Liver (tissue), 8 donors: ENCODE measurements at regions not wholly inside any gene's neighbourhood (a gene's known extent, or its start where the extent isn't known, plus 50 kb on each side); places are given as distances from the start of the nearest gene placed in this dataset.

Experiments used
- DNase-seq: peaks from one replicate; pipeline ENCODE4 v3.0.0-alpha.2; 2017; ENCODE audit warnings: low spot score
- H3K27ac ChIP-seq, 2 donors: one replicate each; pipeline ENCODE4 v1.7.0; 2013; ENCODE audit warnings: inconsistent platforms in 2 of 2, low read length in 2 of 2, control low read depth in 1 of 2, low read depth in 1 of 2, mild to moderate bottlenecking in 1 of 2
- H3K27me3 ChIP-seq, 4 donors: one replicate each; pipeline versions ENCODE4 v1.6.1 to v1.7.0; 2013; ENCODE audit warnings: low read length in 3 of 4, inconsistent platforms in 1 of 4, mild to moderate bottlenecking in 1 of 4, moderate library complexity in 1 of 4; ENCODE audit not compliant: control insufficient read depth in 4 of 4, insufficient read depth in 4 of 4
- H3K36me3 ChIP-seq, 4 donors: one replicate each; pipeline versions ENCODE4 v1.6.1 to v1.7.0; 2013; ENCODE audit warnings: low read length in 3 of 4, mild to moderate bottlenecking in 3 of 4, low read depth in 1 of 4, moderate library complexity in 1 of 4; ENCODE audit not compliant: control insufficient read depth in 4 of 4, insufficient read depth in 3 of 4
- H3K4me1 ChIP-seq, 4 donors: one replicate each; pipeline versions ENCODE4 v1.6.1 to v1.7.0; 2013; ENCODE audit warnings: low read length in 3 of 4, mild to moderate bottlenecking in 3 of 4, moderate library complexity in 1 of 4; ENCODE audit not compliant: control insufficient read depth in 4 of 4, insufficient read depth in 4 of 4
- H3K4me3 ChIP-seq, 3 donors: one replicate each; pipeline versions ENCODE4 v1.6.1 to v1.7.0; 2013; ENCODE audit warnings: low read length in 3 of 3, control low read depth in 1 of 3, low read depth in 1 of 3, mild to moderate bottlenecking in 1 of 3
- H3K9ac ChIP-seq, 2 donors: one replicate each; pipeline ENCODE4 v1.7.0; 2013; ENCODE audit warnings: low read length in 2 of 2, mild to moderate bottlenecking in 2 of 2, moderate library complexity in 2 of 2, control low read depth in 1 of 2, low read depth in 1 of 2
- H3K9me3 ChIP-seq, 4 donors: one replicate each; pipeline versions ENCODE4 v1.6.1 to v1.7.0; 2013; ENCODE audit warnings: low read length in 3 of 4; ENCODE audit not compliant: control insufficient read depth in 4 of 4
- EGR1 ChIP-seq, 2 donors: IDR thresholded peaks; 2 replicates each; pipeline ENCODE4 v1.6.1; 2016 to 2018; ENCODE audit warnings: antibody characterized with exemption in 2 of 2, low read depth in 2 of 2
- FOXA1 ChIP-seq: IDR thresholded peaks from 2 replicates; pipeline ENCODE4 v1.6.1; 2016; ENCODE audit warnings: antibody characterized with exemption
- FOXA2 ChIP-seq: IDR thresholded peaks from 2 replicates; pipeline ENCODE4 v1.6.1; 2016; ENCODE audit warnings: antibody characterized with exemption
- GABPA ChIP-seq, 2 donors: IDR thresholded peaks in 1 of 2; conservative IDR thresholded peaks in 1 of 2; 2 replicates each; pipeline ENCODE4 v1.6.1; 2016; ENCODE audit warnings: antibody characterized with exemption in 2 of 2, mild to moderate bottlenecking in 1 of 2, moderate library complexity in 1 of 2
- HNF4A ChIP-seq, 2 donors: conservative IDR thresholded peaks; 2 replicates each; pipeline ENCODE4 v1.6.1; 2016; ENCODE audit warnings: antibody characterized with exemption in 2 of 2, mild to moderate bottlenecking in 2 of 2
- HNF4G ChIP-seq: IDR thresholded peaks from 2 replicates; pipeline ENCODE4 v1.6.1; 2016; ENCODE audit warnings: antibody characterized with exemption
- JUND ChIP-seq, 2 donors: IDR thresholded peaks; 2 replicates each; pipeline ENCODE4 v1.6.1; 2016; ENCODE audit warnings: antibody characterized with exemption in 2 of 2
- RAD21 ChIP-seq, 2 donors: IDR thresholded peaks; 2 replicates each; pipeline ENCODE4 v1.6.1; 2016; ENCODE audit warnings: antibody characterized with exemption in 2 of 2, mild to moderate bottlenecking in 2 of 2
- RXRA ChIP-seq, 2 donors: IDR thresholded peaks; 2 replicates each; pipeline ENCODE4 v1.6.1; 2017 to 2018; ENCODE audit warnings: antibody characterized with exemption in 2 of 2, mild to moderate bottlenecking in 1 of 2
- SP1 ChIP-seq: IDR thresholded peaks from 2 replicates; pipeline ENCODE4 v1.6.1; 2018; ENCODE audit warnings: antibody characterized with exemption, mild to moderate bottlenecking
- YY1 ChIP-seq: IDR thresholded peaks from 2 replicates; pipeline ENCODE4 v1.6.1; 2016; ENCODE audit warnings: antibody characterized with exemption, mild to moderate bottlenecking
- WGBS: extraction: QIAGEN DNeasy Blood & Tissue Kit; methylation state at CpG from one replicate; pipeline ENCODE4 v1.1.7; 2013; 5-methylcytosine and 5-hydroxymethylcytosine counted together
- TF ChIP-seq, protein P1 (sequence below): IDR thresholded peaks from 2 replicates; pipeline ENCODE4 v1.6.1; 2016; ENCODE audit warnings: antibody characterized with exemption, mild to moderate bottlenecking
- TF ChIP-seq, protein P2 (sequence below): IDR thresholded peaks from 2 replicates; pipeline ENCODE4 v1.6.1; 2016; ENCODE audit warnings: antibody characterized with exemption
- TF ChIP-seq, protein P3 (sequence below): IDR thresholded peaks from 2 replicates; pipeline ENCODE4 v1.6.1; 2016; ENCODE audit warnings: antibody characterized with exemption
- TF ChIP-seq, protein P4 (sequence below): fragments of 150-350 bp; IDR thresholded peaks from 2 replicates; pipeline ENCODE4 v1.5.1; 2017; ENCODE audit warnings: improper control_type of control experiment, low read depth, low read length; ENCODE audit not compliant: missing input control
- TF ChIP-seq, protein P5 (sequence below): IDR thresholded peaks from 2 replicates; pipeline ENCODE4 v1.6.1; 2016; ENCODE audit warnings: antibody characterized with exemption
- donor health status: healthy.
- donor health status: healthy.
- donor health status: healthy.
- donor health status: healthy.
- donor health status: healthy.

DNA sequence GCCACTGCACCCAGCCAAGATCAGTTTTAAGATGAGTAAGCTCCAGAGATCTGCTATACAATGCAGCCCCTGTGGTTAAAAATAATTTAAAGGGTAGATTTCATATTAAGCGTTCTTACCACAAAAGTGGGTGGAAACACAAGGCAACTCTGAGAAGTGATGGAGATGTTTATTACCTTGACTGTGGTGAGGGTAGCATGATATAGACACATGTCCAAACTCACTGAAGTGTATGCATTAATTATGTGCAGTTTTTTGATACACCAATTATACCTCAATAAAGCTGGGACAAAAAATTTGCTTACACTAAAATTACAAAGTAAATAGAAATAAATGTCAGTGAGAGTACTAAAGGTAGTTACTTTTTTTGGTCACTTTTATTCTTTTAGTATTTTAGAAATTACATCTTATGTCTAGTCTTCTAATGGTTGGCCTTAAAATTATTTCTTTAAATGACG lies 696.5 kb downstream of the UQCRFS1 start (continued):
- TF ChIP-seq RXRA (IDR thresholded peaks at IDR 0.05): no peak

DNA sequence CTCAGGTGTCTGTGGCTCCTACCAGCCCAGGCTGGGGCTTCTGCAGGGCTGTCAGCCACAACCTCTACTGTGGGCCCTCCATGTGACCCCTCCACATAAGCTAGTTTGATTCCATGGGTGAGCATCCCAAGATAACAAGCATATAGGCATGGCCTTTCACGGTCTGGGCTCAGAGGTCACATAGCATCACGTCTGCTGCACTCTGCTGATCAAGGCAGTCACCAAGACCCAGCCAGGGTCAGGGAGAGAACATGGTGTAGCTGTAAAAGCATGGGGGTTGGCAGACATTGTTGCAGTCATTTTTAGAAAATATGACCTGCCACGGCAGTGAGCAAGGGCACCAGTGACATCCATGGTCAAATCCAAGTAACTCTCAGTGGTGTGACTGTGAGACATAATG lies 698.8 kb downstream of the UQCRFS1 start:
- Histone ChIP-seq H3K4me3 (no peak overlapping the region), H3K4me1 (peaks cover 0 to 12% (median 6%) of the 10 kb centered on the region in 4 donors), H3K9me3 (no peaks in the 10 kb centered on the region), H3K27me3 (no peaks in the 10 kb centered on the region), H3K9ac (no peak overlapping the region), H3K27ac (no peak overlapping the region), H3K36me3 (no peaks in the 10 kb centered on the region)
- no peak for DNase-seq
- 81% methylated on average over 3 of the region's 3 CpGs for WGBS
- TF ChIP-seq, protein P1, sequence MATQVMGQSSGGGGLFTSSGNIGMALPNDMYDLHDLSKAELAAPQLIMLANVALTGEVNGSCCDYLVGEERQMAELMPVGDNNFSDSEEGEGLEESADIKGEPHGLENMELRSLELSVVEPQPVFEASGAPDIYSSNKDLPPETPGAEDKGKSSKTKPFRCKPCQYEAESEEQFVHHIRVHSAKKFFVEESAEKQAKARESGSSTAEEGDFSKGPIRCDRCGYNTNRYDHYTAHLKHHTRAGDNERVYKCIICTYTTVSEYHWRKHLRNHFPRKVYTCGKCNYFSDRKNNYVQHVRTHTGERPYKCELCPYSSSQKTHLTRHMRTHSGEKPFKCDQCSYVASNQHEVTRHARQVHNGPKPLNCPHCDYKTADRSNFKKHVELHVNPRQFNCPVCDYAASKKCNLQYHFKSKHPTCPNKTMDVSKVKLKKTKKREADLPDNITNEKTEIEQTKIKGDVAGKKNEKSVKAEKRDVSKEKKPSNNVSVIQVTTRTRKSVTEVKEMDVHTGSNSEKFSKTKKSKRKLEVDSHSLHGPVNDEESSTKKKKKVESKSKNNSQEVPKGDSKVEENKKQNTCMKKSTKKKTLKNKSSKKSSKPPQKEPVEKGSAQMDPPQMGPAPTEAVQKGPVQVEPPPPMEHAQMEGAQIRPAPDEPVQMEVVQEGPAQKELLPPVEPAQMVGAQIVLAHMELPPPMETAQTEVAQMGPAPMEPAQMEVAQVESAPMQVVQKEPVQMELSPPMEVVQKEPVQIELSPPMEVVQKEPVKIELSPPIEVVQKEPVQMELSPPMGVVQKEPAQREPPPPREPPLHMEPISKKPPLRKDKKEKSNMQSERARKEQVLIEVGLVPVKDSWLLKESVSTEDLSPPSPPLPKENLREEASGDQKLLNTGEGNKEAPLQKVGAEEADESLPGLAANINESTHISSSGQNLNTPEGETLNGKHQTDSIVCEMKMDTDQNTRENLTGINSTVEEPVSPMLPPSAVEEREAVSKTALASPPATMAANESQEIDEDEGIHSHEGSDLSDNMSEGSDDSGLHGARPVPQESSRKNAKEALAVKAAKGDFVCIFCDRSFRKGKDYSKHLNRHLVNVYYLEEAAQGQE: no peak
- no peak for TF ChIP-seq HNF4G
- TF ChIP-seq FOXA2: no peak
- TF ChIP-seq, protein P2, sequence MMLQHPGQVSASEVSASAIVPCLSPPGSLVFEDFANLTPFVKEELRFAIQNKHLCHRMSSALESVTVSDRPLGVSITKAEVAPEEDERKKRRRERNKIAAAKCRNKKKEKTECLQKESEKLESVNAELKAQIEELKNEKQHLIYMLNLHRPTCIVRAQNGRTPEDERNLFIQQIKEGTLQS: no peak
- TF ChIP-seq, protein P3, sequence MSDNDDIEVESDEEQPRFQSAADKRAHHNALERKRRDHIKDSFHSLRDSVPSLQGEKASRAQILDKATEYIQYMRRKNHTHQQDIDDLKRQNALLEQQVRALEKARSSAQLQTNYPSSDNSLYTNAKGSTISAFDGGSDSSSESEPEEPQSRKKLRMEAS: no peak
- TF ChIP-seq, protein P4, sequence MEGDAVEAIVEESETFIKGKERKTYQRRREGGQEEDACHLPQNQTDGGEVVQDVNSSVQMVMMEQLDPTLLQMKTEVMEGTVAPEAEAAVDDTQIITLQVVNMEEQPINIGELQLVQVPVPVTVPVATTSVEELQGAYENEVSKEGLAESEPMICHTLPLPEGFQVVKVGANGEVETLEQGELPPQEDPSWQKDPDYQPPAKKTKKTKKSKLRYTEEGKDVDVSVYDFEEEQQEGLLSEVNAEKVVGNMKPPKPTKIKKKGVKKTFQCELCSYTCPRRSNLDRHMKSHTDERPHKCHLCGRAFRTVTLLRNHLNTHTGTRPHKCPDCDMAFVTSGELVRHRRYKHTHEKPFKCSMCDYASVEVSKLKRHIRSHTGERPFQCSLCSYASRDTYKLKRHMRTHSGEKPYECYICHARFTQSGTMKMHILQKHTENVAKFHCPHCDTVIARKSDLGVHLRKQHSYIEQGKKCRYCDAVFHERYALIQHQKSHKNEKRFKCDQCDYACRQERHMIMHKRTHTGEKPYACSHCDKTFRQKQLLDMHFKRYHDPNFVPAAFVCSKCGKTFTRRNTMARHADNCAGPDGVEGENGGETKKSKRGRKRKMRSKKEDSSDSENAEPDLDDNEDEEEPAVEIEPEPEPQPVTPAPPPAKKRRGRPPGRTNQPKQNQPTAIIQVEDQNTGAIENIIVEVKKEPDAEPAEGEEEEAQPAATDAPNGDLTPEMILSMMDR: no peak
- TF ChIP-seq RXRA (IDR thresholded peaks at IDR 0.05): no peak
- TF ChIP-seq GABPA (IDR thresholded peaks at IDR 0.05 in 1 of 2, conservative IDR thresholded peaks at IDR 0.05 in 1 of 2): no peak
- no peak for TF ChIP-seq HNF4A (conservative IDR thresholded peaks at IDR 0.05)

DNA sequence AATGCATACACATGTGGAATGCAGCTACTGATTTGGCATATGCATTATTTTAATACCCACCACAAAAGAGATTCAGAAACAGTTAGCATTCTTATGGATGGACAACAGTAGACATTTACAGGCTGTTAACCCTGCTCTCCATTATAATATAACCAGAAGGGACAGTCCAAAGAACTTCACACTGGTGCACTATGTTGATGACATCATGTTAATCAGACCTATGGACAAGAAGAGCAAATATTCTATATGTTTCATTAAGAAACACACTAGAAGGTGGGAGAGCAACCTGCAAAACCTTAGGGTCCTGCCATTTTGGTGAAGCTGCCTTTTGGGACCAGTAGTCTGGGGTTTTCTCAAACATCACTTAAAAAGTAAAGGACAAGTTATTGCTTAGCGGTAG lies 701.3 kb downstream of the UQCRFS1 start:
- no peak for DNase-seq
- Histone ChIP-seq H3K27me3 (no peaks in the 10 kb centered on the region), H3K36me3 (no peaks in the 10 kb centered on the region), H3K27ac (no peak overlapping the region), H3K9me3 (no peaks in the 10 kb centered on the region), H3K9ac (no peak overlapping the region), H3K4me3 (no peak overlapping the region), H3K4me1 (peaks cover 0 to 27% (median 18%) of the 10 kb centered on the region in 4 donors)
- no peak for TF ChIP-seq GABPA (IDR thresholded peaks at IDR 0.05 in 1 of 2, conservative IDR thresholded peaks at IDR 0.05 in 1 of 2)
- no peak for TF ChIP-seq RAD21 (IDR thresholded peaks at IDR 0.05)
- TF ChIP-seq EGR1 (IDR thresholded peaks at IDR 0.05; ENCODE audit: low read depth in 2 of 2): no peak
- TF ChIP-seq FOXA1: no peak
- TF ChIP-seq, protein P5, sequence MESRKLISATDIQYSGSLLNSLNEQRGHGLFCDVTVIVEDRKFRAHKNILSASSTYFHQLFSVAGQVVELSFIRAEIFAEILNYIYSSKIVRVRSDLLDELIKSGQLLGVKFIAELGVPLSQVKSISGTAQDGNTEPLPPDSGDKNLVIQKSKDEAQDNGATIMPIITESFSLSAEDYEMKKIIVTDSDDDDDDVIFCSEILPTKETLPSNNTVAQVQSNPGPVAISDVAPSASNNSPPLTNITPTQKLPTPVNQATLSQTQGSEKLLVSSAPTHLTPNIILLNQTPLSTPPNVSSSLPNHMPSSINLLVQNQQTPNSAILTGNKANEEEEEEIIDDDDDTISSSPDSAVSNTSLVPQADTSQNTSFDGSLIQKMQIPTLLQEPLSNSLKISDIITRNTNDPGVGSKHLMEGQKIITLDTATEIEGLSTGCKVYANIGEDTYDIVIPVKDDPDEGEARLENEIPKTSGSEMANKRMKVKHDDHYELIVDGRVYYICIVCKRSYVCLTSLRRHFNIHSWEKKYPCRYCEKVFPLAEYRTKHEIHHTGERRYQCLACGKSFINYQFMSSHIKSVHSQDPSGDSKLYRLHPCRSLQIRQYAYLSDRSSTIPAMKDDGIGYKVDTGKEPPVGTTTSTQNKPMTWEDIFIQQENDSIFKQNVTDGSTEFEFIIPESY: no peak
- TF ChIP-seq, protein P3: no peak
- no peak for TF ChIP-seq HNF4A (conservative IDR thresholded peaks at IDR 0.05)
- no peak for TF ChIP-seq SP1
- no peak for TF ChIP-seq FOXA2
- TF ChIP-seq HNF4G: no peak
- no peak for TF ChIP-seq JUND (IDR thresholded peaks at IDR 0.05)
- TF ChIP-seq YY1: no peak
- 97% methylated on average over 1 of the region's 1 CpG for WGBS
